HCT116 (cell line): ENCODE measurements at regions not wholly inside any gene's neighbourhood (a gene's known extent, or its start where the extent isn't known, plus 50 kb on each side); places are given as distances from the start of the nearest gene placed in this dataset.

Experiments
- ATAC-seq: fragments of 200-7000 bp; cut with Tn5 transposase; 2 replicates; pipeline ENCODE4 v1.9.1; 2020; ENCODE audit warnings: mild to moderate bottlenecking, moderate library complexity
- BruUV-seq: library from RNA; stranded (reverse); fragments of 400-500 nt; replicated peaks from 2 replicates; lab custom pipeline; 2021; lab: Mats Ljungman, UMichigan
- CTCF ChIA-PET: fragments of 300-600 bp; sonication (Branson Sonifier 250); formaldehyde crosslinking; loops from one replicate; lab custom pipeline; 2021; ENCODE audit warnings: antibody characterized with exemption; lab: Charles Lee
- POLR2A ChIA-PET: fragments of 300-600, 350-600 bp; sonication (Branson Sonifier 250); formaldehyde crosslinking; loops from one replicate; lab custom pipeline; 2021; ENCODE audit warnings: antibody characterized with exemption; lab: Charles Lee
- RAD21 ChIA-PET, 2 experiments: fragments of 300-600 bp; sonication (Branson Sonifier 250); formaldehyde crosslinking; loops; one replicate each; lab custom pipeline; 2023; ENCODE audit warnings: low total read pairs in 2 of 2; ENCODE audit not compliant: uncharacterized antibody in 2 of 2, unreplicated experiment in 2 of 2, low non-redundant PET in 1 of 2; lab: Charles Lee
- DNase-seq: peaks from one replicate; pipeline ENCODE4 v3.0.0-alpha.2; 2010; ENCODE audit warnings: low read depth, low spot score
- H2AFZ ChIP-seq: fragments of 200-600 bp; shearing (Covaris generic), sonication (generic); 2 replicates; pipeline ENCODE4 v1.6.1; 2017; ENCODE audit warnings: low read depth, mixed run types, mixed read lengths, antibody characterized with exemption, low read length; ENCODE audit not compliant: poor library complexity, severe bottlenecking
- H3K27ac ChIP-seq: 2 replicates; pipeline ENCODE4 v1.5.1; 2012; ENCODE audit warnings: low read depth, low read length
- H3K27me3 ChIP-seq: fragments of 200-600 bp; sonication (generic); 2 replicates; pipeline ENCODE4 v1.6.1; 2016; ENCODE audit warnings: mixed run types, low read length, mixed read lengths; ENCODE audit not compliant: insufficient read depth
- H3K36me3 ChIP-seq, 2 experiments: fragments of 200-500 bp in 1 of 2; fragments of 200-600 bp in 1 of 2; sonication (Bioruptor generic) in 1 of 2; sonication (generic) in 1 of 2; 2 replicates each; pipeline versions ENCODE4 v1.5.1 to v1.6.1; 2014 to 2016; ENCODE audit warnings: low read length in 2 of 2, inconsistent platforms in 1 of 2, mixed read lengths in 1 of 2, mixed run types in 1 of 2; ENCODE audit not compliant: insufficient read depth in 2 of 2, control insufficient read depth in 1 of 2
- H3K4me1 ChIP-seq, 2 experiments: fragments of 200-600 bp in 1 of 2; sonication (generic) in 1 of 2; 2 replicates each; pipeline versions ENCODE4 v1.5.1 to v1.6.1; 2012 to 2017; ENCODE audit warnings: low read length in 2 of 2, inconsistent platforms in 1 of 2, mild to moderate bottlenecking in 1 of 2, mixed read lengths in 1 of 2, mixed run types in 1 of 2, moderate library complexity in 1 of 2; ENCODE audit not compliant: insufficient read depth in 2 of 2, control insufficient read depth in 1 of 2
- H3K4me2 ChIP-seq: fragments of 200-600 bp; sonication (generic); 2 replicates; pipeline ENCODE4 v1.6.1; 2017; ENCODE audit warnings: mixed run types, low read length, mixed read lengths
- H3K4me3 ChIP-seq, 2 experiments: fragments of 200-600 bp in 1 of 2; sonication (generic) in 1 of 2; replicated peaks in 1 of 2; 2 replicates each; pipeline ENCODE4 v1.5.1; 2011 to 2016; ENCODE audit warnings: low read length in 2 of 2, control low read depth in 1 of 2, low read depth in 1 of 2, mild to moderate bottlenecking in 1 of 2, mixed read lengths in 1 of 2, mixed run types in 1 of 2
- H3K79me2 ChIP-seq: fragments of 200-600 bp; sonication (generic); 2 replicates; pipeline ENCODE4 v1.6.1; 2017; ENCODE audit warnings: mild to moderate bottlenecking, mixed run types, low read length, moderate library complexity, mixed read lengths; ENCODE audit not compliant: insufficient read depth
- H3K9ac ChIP-seq: fragments of 200-600 bp; sonication (generic); 2 replicates; pipeline ENCODE4 v1.6.1; 2016; ENCODE audit warnings: low read length, mixed read lengths
- H3K9me2 ChIP-seq: fragments of 200-600 bp; sonication (generic), shearing (Covaris generic); 2 replicates; pipeline ENCODE4 v1.6.1; 2017; ENCODE audit warnings: mixed run types, mild to moderate bottlenecking, moderate library complexity; ENCODE audit not compliant: insufficient read depth
- H3K9me3 ChIP-seq, 2 experiments: fragments of 200-500 bp in 1 of 2; fragments of 200-600 bp in 1 of 2; sonication (Bioruptor generic) in 1 of 2; sonication (generic) in 1 of 2; 2 replicates each; pipeline ENCODE4 v1.6.1; 2014 to 2017; ENCODE audit warnings: low read length in 2 of 2, mixed read lengths in 2 of 2, inconsistent platforms in 1 of 2, low read depth in 1 of 2, mild to moderate bottlenecking in 1 of 2, mixed run types in 1 of 2, moderate library complexity in 1 of 2; ENCODE audit not compliant: control insufficient read depth in 1 of 2, insufficient read depth in 1 of 2
- H4K20me1 ChIP-seq: fragments of 200-600 bp; sonication (generic), shearing (Covaris generic); 2 replicates; pipeline ENCODE4 v1.6.1; 2017; ENCODE audit warnings: mixed run types, mild to moderate bottlenecking, moderate library complexity; ENCODE audit not compliant: insufficient read depth
- CEBPB ChIP-seq: IDR thresholded peaks from 2 replicates; pipeline ENCODE4 v1.6.1; 2012; ENCODE audit warnings: low read depth
- EGR1 ChIP-seq: IDR thresholded peaks from 2 replicates; pipeline ENCODE4 v1.6.1; 2012; ENCODE audit warnings: low read depth
- EZH2 ChIP-seq: fragments of 200-600 bp; sonication (generic); IDR thresholded peaks from 2 replicates; pipeline ENCODE4 v1.6.1; 2017; ENCODE audit warnings: antibody characterized with exemption, mixed run types
- EZH2phosphoT487 ChIP-seq: fragments of 200-600 bp; IDR thresholded peaks from 2 replicates; pipeline ENCODE4 v1.6.1; 2018; ENCODE audit warnings: antibody characterized with exemption, borderline replicate concordance
- FOSL1 ChIP-seq: IDR thresholded peaks from 2 replicates; pipeline ENCODE4 v1.6.1; 2012; ENCODE audit warnings: low read depth
- JUND ChIP-seq: IDR thresholded peaks from 2 replicates; pipeline ENCODE4 v1.6.1; 2012
- POLR2A ChIP-seq: IDR thresholded peaks from 2 replicates; pipeline ENCODE4 v1.7.0; 2011; ENCODE audit warnings: borderline replicate concordance; ENCODE audit not compliant: insufficient read depth, insufficient read length; ENCODE audit errors: extremely low read depth
- POLR2AphosphoS5 ChIP-seq: IDR thresholded peaks from 2 replicates; pipeline ENCODE4 v1.6.1; 2011; ENCODE audit warnings: mild to moderate bottlenecking, low read depth, low read length, moderate library complexity
- RAD21 ChIP-seq: IDR thresholded peaks from 2 replicates; pipeline ENCODE4 v1.6.1; 2012; ENCODE audit warnings: low read depth, mild to moderate bottlenecking
- SIN3A ChIP-seq: IDR thresholded peaks from 2 replicates; pipeline ENCODE4 v1.6.1; 2012; ENCODE audit warnings: low read depth
- SP1 ChIP-seq: IDR thresholded peaks from 2 replicates; pipeline ENCODE4 v1.6.1; 2012; ENCODE audit warnings: low read depth
- SRF ChIP-seq: IDR thresholded peaks from 2 replicates; pipeline ENCODE4 v1.6.1; 2012; ENCODE audit warnings: low read depth
- TCF7L2 ChIP-seq: IDR thresholded peaks from 2 replicates; pipeline ENCODE4 v1.7.0; 2011; ENCODE audit warnings: borderline replicate concordance, inconsistent platforms; ENCODE audit not compliant: insufficient read depth, insufficient read length; ENCODE audit errors: extremely low read depth
- YY1 ChIP-seq: IDR thresholded peaks from 2 replicates; pipeline ENCODE4 v1.6.1; 2011; ENCODE audit warnings: low read length, low read depth, moderate library complexity, mild to moderate bottlenecking; ENCODE audit not compliant: insufficient replicate concordance; ENCODE audit errors: extremely low read depth
- ZFX ChIP-seq: fragments of 450-650 bp; IDR thresholded peaks from 2 replicates; pipeline ENCODE4 v1.6.1; 2017
- ZNF274 ChIP-seq: fragments of 200-500 bp; sonication (Bioruptor generic); IDR thresholded peaks from 2 replicates; pipeline ENCODE4 v1.6.1; 2014; ENCODE audit warnings: mild to moderate bottlenecking, low read depth, low read length, inconsistent platforms
- intact Hi-C: fragments of 100-400 bp; cut with micrococcal nuclease; formaldehyde crosslinking; loops from 2 replicates; pipeline ENCODE4 v1.10.0; 2022
- TF ChIP-seq, protein P1 (sequence below): IDR thresholded peaks from 2 replicates; pipeline ENCODE4 v1.6.1; 2012; ENCODE audit warnings: low read depth
- TF ChIP-seq, protein P2 (sequence below): IDR thresholded peaks from 2 replicates; pipeline ENCODE4 v1.6.1; 2012
- TF ChIP-seq, protein P3 (sequence below), 3 experiments: fragments of 200-600 bp in 1 of 3; sonication (generic) in 1 of 3; IDR thresholded peaks in 2 of 3; conservative IDR thresholded peaks in 1 of 3; 2 replicates each; pipeline ENCODE4 v1.5.1; 2012 to 2017; ENCODE audit warnings: low read depth in 2 of 3, low read length in 2 of 3, antibody characterized with exemption in 1 of 3, borderline replicate concordance in 1 of 3, control low read depth in 1 of 3, mild to moderate bottlenecking in 1 of 3, mixed read lengths in 1 of 3, mixed run types in 1 of 3, moderate library complexity in 1 of 3; ENCODE audit not compliant: insufficient read depth in 1 of 3
- TF ChIP-seq, protein P4 (sequence below): IDR thresholded peaks from 2 replicates; pipeline ENCODE4 v1.6.1; 2011; ENCODE audit warnings: mild to moderate bottlenecking, low read length, moderate library complexity; ENCODE audit not compliant: insufficient replicate concordance; ENCODE audit errors: extremely low read depth

DNA sequence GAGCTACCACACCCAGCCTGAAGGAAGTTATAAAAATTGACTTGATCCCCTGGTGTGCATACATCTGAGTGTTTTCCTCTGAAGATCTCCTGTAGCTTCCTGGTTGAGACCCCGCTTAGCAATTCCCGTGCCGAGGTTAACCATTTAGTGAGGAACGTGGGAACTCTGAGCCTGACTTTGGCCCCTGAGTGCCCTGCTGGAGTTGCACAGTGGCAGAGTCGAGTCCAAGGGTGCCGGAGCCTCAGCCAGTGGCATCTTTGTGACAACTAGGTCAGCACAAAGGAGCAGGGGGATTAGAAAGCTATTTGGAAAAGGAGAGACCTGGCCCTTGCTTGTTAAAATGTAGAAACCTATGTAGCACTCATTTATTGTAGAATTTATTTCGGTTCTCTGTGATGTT, 561.2 kb upstream of the SALL3 start:
- Histone ChIP-seq H3K4me2 (no peak overlapping the region), H3K4me3 (no peak overlapping the region), H2AFZ (no peak overlapping the region), H3K79me2 (no peaks in the 10 kb centered on the region), H3K36me3 (no peaks in the 10 kb centered on the region), H4K20me1 (no peaks in the 10 kb centered on the region), H3K9me3 (peaks cover 0 to 22% of the 10 kb centered on the region in 2 experiments; a peak in 2 of 4 replicates)
- POLR2A ChIA-PET: no interaction called here
- BruUV-seq: no TSS peak
- TF ChIP-seq, protein P1, sequence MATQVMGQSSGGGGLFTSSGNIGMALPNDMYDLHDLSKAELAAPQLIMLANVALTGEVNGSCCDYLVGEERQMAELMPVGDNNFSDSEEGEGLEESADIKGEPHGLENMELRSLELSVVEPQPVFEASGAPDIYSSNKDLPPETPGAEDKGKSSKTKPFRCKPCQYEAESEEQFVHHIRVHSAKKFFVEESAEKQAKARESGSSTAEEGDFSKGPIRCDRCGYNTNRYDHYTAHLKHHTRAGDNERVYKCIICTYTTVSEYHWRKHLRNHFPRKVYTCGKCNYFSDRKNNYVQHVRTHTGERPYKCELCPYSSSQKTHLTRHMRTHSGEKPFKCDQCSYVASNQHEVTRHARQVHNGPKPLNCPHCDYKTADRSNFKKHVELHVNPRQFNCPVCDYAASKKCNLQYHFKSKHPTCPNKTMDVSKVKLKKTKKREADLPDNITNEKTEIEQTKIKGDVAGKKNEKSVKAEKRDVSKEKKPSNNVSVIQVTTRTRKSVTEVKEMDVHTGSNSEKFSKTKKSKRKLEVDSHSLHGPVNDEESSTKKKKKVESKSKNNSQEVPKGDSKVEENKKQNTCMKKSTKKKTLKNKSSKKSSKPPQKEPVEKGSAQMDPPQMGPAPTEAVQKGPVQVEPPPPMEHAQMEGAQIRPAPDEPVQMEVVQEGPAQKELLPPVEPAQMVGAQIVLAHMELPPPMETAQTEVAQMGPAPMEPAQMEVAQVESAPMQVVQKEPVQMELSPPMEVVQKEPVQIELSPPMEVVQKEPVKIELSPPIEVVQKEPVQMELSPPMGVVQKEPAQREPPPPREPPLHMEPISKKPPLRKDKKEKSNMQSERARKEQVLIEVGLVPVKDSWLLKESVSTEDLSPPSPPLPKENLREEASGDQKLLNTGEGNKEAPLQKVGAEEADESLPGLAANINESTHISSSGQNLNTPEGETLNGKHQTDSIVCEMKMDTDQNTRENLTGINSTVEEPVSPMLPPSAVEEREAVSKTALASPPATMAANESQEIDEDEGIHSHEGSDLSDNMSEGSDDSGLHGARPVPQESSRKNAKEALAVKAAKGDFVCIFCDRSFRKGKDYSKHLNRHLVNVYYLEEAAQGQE: no peak
- no peak for TF ChIP-seq ZFX
- TF ChIP-seq EZH2: no peak
- TF ChIP-seq YY1: no peak
- TF ChIP-seq FOSL1: no peak
- TF ChIP-seq JUND: no peak
- no peak for TF ChIP-seq EZH2phosphoT487
- no peak for TF ChIP-seq SIN3A
- no peak for TF ChIP-seq POLR2AphosphoS5
- no peak for TF ChIP-seq SRF
- TF ChIP-seq SP1: no peak
- TF ChIP-seq, protein P2, sequence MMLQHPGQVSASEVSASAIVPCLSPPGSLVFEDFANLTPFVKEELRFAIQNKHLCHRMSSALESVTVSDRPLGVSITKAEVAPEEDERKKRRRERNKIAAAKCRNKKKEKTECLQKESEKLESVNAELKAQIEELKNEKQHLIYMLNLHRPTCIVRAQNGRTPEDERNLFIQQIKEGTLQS: no peak
- no peak for TF ChIP-seq CEBPB
- TF ChIP-seq RAD21: no peak
- no peak for TF ChIP-seq POLR2A
- TF ChIP-seq TCF7L2: no peak
- TF ChIP-seq ZNF274: no peak
- no peak for TF ChIP-seq EGR1
- TF ChIP-seq, protein P3, sequence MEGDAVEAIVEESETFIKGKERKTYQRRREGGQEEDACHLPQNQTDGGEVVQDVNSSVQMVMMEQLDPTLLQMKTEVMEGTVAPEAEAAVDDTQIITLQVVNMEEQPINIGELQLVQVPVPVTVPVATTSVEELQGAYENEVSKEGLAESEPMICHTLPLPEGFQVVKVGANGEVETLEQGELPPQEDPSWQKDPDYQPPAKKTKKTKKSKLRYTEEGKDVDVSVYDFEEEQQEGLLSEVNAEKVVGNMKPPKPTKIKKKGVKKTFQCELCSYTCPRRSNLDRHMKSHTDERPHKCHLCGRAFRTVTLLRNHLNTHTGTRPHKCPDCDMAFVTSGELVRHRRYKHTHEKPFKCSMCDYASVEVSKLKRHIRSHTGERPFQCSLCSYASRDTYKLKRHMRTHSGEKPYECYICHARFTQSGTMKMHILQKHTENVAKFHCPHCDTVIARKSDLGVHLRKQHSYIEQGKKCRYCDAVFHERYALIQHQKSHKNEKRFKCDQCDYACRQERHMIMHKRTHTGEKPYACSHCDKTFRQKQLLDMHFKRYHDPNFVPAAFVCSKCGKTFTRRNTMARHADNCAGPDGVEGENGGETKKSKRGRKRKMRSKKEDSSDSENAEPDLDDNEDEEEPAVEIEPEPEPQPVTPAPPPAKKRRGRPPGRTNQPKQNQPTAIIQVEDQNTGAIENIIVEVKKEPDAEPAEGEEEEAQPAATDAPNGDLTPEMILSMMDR (IDR thresholded peaks at IDR 0.05 in 2 of 3, conservative IDR thresholded peaks at IDR 0.05 in 1 of 3; ENCODE audit: borderline replicate concordance in 1 of 3, insufficient read depth in 1 of 3, low read depth in 2 of 3, low read length in 2 of 3): no peak
- TF ChIP-seq, protein P4, sequence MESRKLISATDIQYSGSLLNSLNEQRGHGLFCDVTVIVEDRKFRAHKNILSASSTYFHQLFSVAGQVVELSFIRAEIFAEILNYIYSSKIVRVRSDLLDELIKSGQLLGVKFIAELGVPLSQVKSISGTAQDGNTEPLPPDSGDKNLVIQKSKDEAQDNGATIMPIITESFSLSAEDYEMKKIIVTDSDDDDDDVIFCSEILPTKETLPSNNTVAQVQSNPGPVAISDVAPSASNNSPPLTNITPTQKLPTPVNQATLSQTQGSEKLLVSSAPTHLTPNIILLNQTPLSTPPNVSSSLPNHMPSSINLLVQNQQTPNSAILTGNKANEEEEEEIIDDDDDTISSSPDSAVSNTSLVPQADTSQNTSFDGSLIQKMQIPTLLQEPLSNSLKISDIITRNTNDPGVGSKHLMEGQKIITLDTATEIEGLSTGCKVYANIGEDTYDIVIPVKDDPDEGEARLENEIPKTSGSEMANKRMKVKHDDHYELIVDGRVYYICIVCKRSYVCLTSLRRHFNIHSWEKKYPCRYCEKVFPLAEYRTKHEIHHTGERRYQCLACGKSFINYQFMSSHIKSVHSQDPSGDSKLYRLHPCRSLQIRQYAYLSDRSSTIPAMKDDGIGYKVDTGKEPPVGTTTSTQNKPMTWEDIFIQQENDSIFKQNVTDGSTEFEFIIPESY: no peak
- TF ChIP-seq, all 23 proteins: peak for 0
- ChIA-PET RAD21 (no interaction called here), CTCF (no interaction called here)
- Histone ChIP-seq H3K4me1 (no peaks in the 10 kb centered on the region), H3K27ac (no peak overlapping the region), H3K27me3 (no peaks in the 10 kb centered on the region), H3K9me2 (no peaks in the 10 kb centered on the region), H3K9ac (no peak overlapping the region)
- DNase-seq: no peak
- ATAC-seq: no peak
- intact Hi-C loops: no loop called here
